ENCODE measurements at regions not wholly inside any gene's neighbourhood (a gene's known extent, or its start where the extent isn't known, plus 50 kb on each side); places are given as distances from the start of the nearest gene placed in this dataset.
"Not testable (repeated sequence)": the region's sequence is repeated elsewhere in the genome, so short reads cannot be mapped to it uniquely, and the experiment has no call there.

- Mint-ChIP-seq H3K9me3 (ENCODE audit: insufficient read depth) (peaks cover 13% of the 10 kb centered on the region), H3K4me1 (ENCODE audit: low read depth) (no peaks in the 10 kb centered on the region), H3K36me3 (ENCODE audit: low read depth) (no peaks in the 10 kb centered on the region), H3K4me3 (no peak overlapping the region), H3K27me3 (ENCODE audit: low read depth) (peaks cover 5% of the 10 kb centered on the region), H3K27ac (no peak overlapping the region)
- ATAC-seq: no peak
- ChIA-PET CTCF (interaction anchor here (2.0 kb wide), 1 partner anchor 13 kb away, joined by 7 read pairs; no protein-coding TSS in a partner anchor), POLR2A (no interaction called here)
- DNase-seq: no peak
Measured at GRCh38 chr9:38172586-38172985, 103.6 kb upstream of the SHB start.

GRCh38 chr9:38171926-38172325, 102.9 kb upstream of the SHB start:
- ATAC-seq (no peak), DNase-seq (no peak)
- ChIA-PET CTCF (interaction anchor here (2.0 kb wide), 1 partner anchor 12 kb away, joined by 7 read pairs; no protein-coding TSS in a partner anchor), POLR2A (no interaction called here)
- H3K27ac Mint-ChIP-seq: no peak overlapping the region
- peaks cover 13% of the 10 kb centered on the region for H3K9me3 Mint-ChIP-seq (ENCODE audit: insufficient read depth)
- no peaks in the 10 kb centered on the region for H3K36me3 Mint-ChIP-seq (ENCODE audit: low read depth)
- H3K27me3 Mint-ChIP-seq (ENCODE audit: low read depth): peaks cover 4% of the 10 kb centered on the region
- no peaks in the 10 kb centered on the region for H3K4me1 Mint-ChIP-seq (ENCODE audit: low read depth)
- H3K4me3 Mint-ChIP-seq: no peak overlapping the region

- CTCF ChIA-PET: interaction anchor here (2.0 kb wide), 1 partner anchor 11 kb away, joined by 7 read pairs; no protein-coding TSS in a partner anchor
- POLR2A ChIA-PET: no interaction called here
- H3K4me3 Mint-ChIP-seq: no peak overlapping the region
Measured at GRCh38 chr9:38171538-38171884, 102.5 kb upstream of the SHB start.

GRCh38 chr9:38170763-38171537, 101.9 kb upstream of the SHB start:
- DNase-seq; ATAC-seq; H3K36me3 Mint-ChIP-seq (ENCODE audit: low read depth); H3K4me1 Mint-ChIP-seq (ENCODE audit: low read depth); CTCF ChIA-PET; POLR2A ChIA-PET; H3K27ac Mint-ChIP-seq; H3K4me3 Mint-ChIP-seq; H3K27me3 Mint-ChIP-seq (ENCODE audit: low read depth): not testable (repeated sequence)
- peaks cover 13% of the 10 kb centered on the region for H3K9me3 Mint-ChIP-seq (ENCODE audit: insufficient read depth)

More at GRCh38 chr9:38171538-38171884, 102.5 kb upstream of the SHB start:
- no peak for DNase-seq
- H3K4me1 Mint-ChIP-seq (ENCODE audit: low read depth): no peaks in the 10 kb centered on the region
- ATAC-seq: no peak
- H3K9me3 Mint-ChIP-seq (ENCODE audit: insufficient read depth): peaks cover 13% of the 10 kb centered on the region
- H3K36me3 Mint-ChIP-seq (ENCODE audit: low read depth): no peaks in the 10 kb centered on the region
- peaks cover 4% of the 10 kb centered on the region for H3K27me3 Mint-ChIP-seq (ENCODE audit: low read depth)
- H3K27ac Mint-ChIP-seq: no peak overlapping the region

- peaks cover 13% of the 10 kb centered on the region for H3K9me3 Mint-ChIP-seq (ENCODE audit: insufficient read depth)
- H3K36me3 Mint-ChIP-seq (ENCODE audit: low read depth); CTCF ChIA-PET: not testable (repeated sequence)
Measured at GRCh38 chr9:38170155-38170554, 101.1 kb upstream of the SHB start.

GRCh38 chr9:38166501-38166900, 97.5 kb upstream of the SHB start:
- CTCF ChIA-PET: no interaction called here

More at GRCh38 chr9:38170155-38170554, 101.1 kb upstream of the SHB start:
- DNase-seq; H3K27me3 Mint-ChIP-seq (ENCODE audit: low read depth); H3K4me3 Mint-ChIP-seq; ATAC-seq; H3K4me1 Mint-ChIP-seq (ENCODE audit: low read depth); H3K27ac Mint-ChIP-seq; POLR2A ChIA-PET: not testable (repeated sequence)

GRCh38 chr9:38164659-38165221, 95.7 kb upstream of the SHB start:
- Mint-ChIP-seq H3K9me3 (ENCODE audit: insufficient read depth) (peaks cover 7% of the 10 kb centered on the region), H3K4me1 (ENCODE audit: low read depth) (peaks cover 5% of the 10 kb centered on the region), H3K4me3 (no peak overlapping the region), H3K27me3 (ENCODE audit: low read depth) (peaks cover 2% of the 10 kb centered on the region), H3K27ac (no peak overlapping the region), H3K36me3 (ENCODE audit: low read depth) (no peaks in the 10 kb centered on the region)
- ChIA-PET CTCF (interaction anchor here (0.9 to 1.4 kb wide), 2 partner anchors 19 to 77 kb away, joined by 3 to 4 read pairs; no protein-coding TSS in a partner anchor), POLR2A (no interaction called here)
- DNase-seq (no peak), ATAC-seq (no peak)

More at GRCh38 chr9:38166501-38166900, 97.5 kb upstream of the SHB start:
- H3K4me1 Mint-ChIP-seq (ENCODE audit: low read depth): peaks cover 5% of the 10 kb centered on the region
- H3K27ac Mint-ChIP-seq: no peak overlapping the region
- peaks cover 4% of the 10 kb centered on the region for H3K27me3 Mint-ChIP-seq (ENCODE audit: low read depth)
- H3K36me3 Mint-ChIP-seq (ENCODE audit: low read depth): no peaks in the 10 kb centered on the region
- no peak for ATAC-seq
- DNase-seq: no peak
- POLR2A ChIA-PET: no interaction called here
- H3K4me3 Mint-ChIP-seq: no peak overlapping the region
- peaks cover 13% of the 10 kb centered on the region for H3K9me3 Mint-ChIP-seq (ENCODE audit: insufficient read depth)

GRCh38 chr9:38163518-38163917, 94.5 kb upstream of the SHB start:
- no peak for DNase-seq
- ATAC-seq: no peak
- H3K27ac Mint-ChIP-seq: no peak overlapping the region
- ChIA-PET POLR2A (no interaction called here), CTCF (interaction anchor here (1.4 kb wide), 1 partner anchor 76 kb away, joined by 4 read pairs; no protein-coding TSS in a partner anchor)
- peaks cover 5% of the 10 kb centered on the region for H3K4me1 Mint-ChIP-seq (ENCODE audit: low read depth)
- no peaks in the 10 kb centered on the region for H3K9me3 Mint-ChIP-seq (ENCODE audit: insufficient read depth)
- H3K4me3 Mint-ChIP-seq: no peak overlapping the region
- no peaks in the 10 kb centered on the region for H3K36me3 Mint-ChIP-seq (ENCODE audit: low read depth)
- H3K27me3 Mint-ChIP-seq (ENCODE audit: low read depth): peaks cover 2% of the 10 kb centered on the region

GRCh38 chr9:38162332-38163211, 93.5 kb upstream of the SHB start:
- Mint-ChIP-seq H3K4me1 (ENCODE audit: low read depth) (peaks cover 5% of the 10 kb centered on the region), H3K27ac (no peak overlapping the region), H3K36me3 (ENCODE audit: low read depth) (no peaks in the 10 kb centered on the region), H3K4me3 (no peak overlapping the region), H3K27me3 (ENCODE audit: low read depth) (peaks cover 2% of the 10 kb centered on the region), H3K9me3 (ENCODE audit: insufficient read depth) (no peaks in the 10 kb centered on the region)
- DNase-seq: no peak
- CTCF ChIA-PET: interaction anchor here (0.6 to 1.6 kb wide), 3 partner anchors 15 to 249 kb away, joined by 3 to 5 read pairs (median 3); no protein-coding TSS in a partner anchor
- no peak for ATAC-seq
- POLR2A ChIA-PET: no interaction called here

GRCh38 chr9:38160613-38161215, 91.7 kb upstream of the SHB start:
- peaks cover 2% of the 10 kb centered on the region for H3K27me3 Mint-ChIP-seq (ENCODE audit: low read depth)
- H3K36me3 Mint-ChIP-seq (ENCODE audit: low read depth): no peaks in the 10 kb centered on the region
- H3K9me3 Mint-ChIP-seq (ENCODE audit: insufficient read depth): no peaks in the 10 kb centered on the region
- DNase-seq (peak; percentile 76), ATAC-seq (peak; percentile 51)
- peaks cover 5% of the 10 kb centered on the region for H3K4me1 Mint-ChIP-seq (ENCODE audit: low read depth)
- no peak overlapping the region for H3K4me3 Mint-ChIP-seq
- H3K27ac Mint-ChIP-seq: no peak overlapping the region
- ChIA-PET CTCF (interaction anchor here (0.9 to 2.6 kb wide), 13 partner anchors 11 to 252 kb away, joined by 3 to 23 read pairs (median 4); no protein-coding TSS in a partner anchor), POLR2A (no interaction called here)

- no peak overlapping the region for H3K27ac Mint-ChIP-seq
Measured at GRCh38 chr9:38159599-38159998, 90.6 kb upstream of the SHB start.

More at GRCh38 chr9:38159599-38159998, 90.6 kb upstream of the SHB start:
- no peak for DNase-seq
- Mint-ChIP-seq H3K4me1 (ENCODE audit: low read depth) (peaks cover under 1% of the 10 kb centered on the region), H3K4me3 (no peak overlapping the region), H3K36me3 (ENCODE audit: low read depth) (no peaks in the 10 kb centered on the region), H3K9me3 (ENCODE audit: insufficient read depth) (no peaks in the 10 kb centered on the region), H3K27me3 (ENCODE audit: low read depth) (peaks cover 2% of the 10 kb centered on the region)
- CTCF ChIA-PET: interaction anchor here (1.0 to 2.6 kb wide), 7 partner anchors 10 to 251 kb away, joined by 3 to 23 read pairs (median 6); no protein-coding TSS in a partner anchor
- POLR2A ChIA-PET: no interaction called here
- ATAC-seq: no peak

All from activated CD8-positive, alpha-beta T cell treated with anti-CD3 and anti-CD28 coated beads, Interleukin-2, amount 10 ng/mL, durations not matched to agents 7 days and 5 days (primary cell).